HG03139 (cell line): ENCODE measurements at regions not wholly inside any gene's neighbourhood (a gene's known extent, or its start where the extent isn't known, plus 50 kb on each side); places are given as distances from the start of the nearest gene placed in this dataset.
"Not testable (repeated sequence)": the region's sequence is repeated elsewhere in the genome, so short reads cannot be mapped to it uniquely, and the experiment has no call there.

Experiments used
- ATAC-seq: cut with Tn5 transposase; IDR thresholded peaks from one replicate; pipeline ENCODE4 v1.9.1; 2021; ENCODE audit not compliant: unreplicated experiment

DNA sequence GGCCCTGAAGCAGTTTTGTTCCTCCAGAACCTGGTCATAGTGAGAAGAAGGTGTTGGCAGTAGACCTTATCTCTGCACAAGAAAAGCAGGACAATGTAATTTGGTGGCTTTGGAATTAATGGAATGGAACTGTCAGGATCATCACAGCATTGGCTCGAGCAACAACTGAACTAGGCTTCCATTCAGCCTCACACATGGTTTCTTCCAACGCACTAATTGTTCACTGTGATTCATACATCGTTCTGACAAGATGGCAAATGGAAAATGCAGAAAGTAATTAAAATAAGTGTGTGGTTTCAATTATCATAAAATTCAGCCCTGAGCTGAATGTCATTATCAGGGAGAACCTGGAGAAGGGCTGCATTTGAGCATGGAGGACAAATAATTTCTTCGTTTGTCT, 80.6 kb downstream of the MFSD1 start:
- ATAC-seq, result no peak

GRCh38 chr3:158896729-158897128, 94.9 kb downstream of the MFSD1 start:
- ATAC-seq, result no peak

GRCh38 chr3:158906749-158907148, 104.9 kb downstream of the MFSD1 start:
- ATAC-seq, result no peak

DNA sequence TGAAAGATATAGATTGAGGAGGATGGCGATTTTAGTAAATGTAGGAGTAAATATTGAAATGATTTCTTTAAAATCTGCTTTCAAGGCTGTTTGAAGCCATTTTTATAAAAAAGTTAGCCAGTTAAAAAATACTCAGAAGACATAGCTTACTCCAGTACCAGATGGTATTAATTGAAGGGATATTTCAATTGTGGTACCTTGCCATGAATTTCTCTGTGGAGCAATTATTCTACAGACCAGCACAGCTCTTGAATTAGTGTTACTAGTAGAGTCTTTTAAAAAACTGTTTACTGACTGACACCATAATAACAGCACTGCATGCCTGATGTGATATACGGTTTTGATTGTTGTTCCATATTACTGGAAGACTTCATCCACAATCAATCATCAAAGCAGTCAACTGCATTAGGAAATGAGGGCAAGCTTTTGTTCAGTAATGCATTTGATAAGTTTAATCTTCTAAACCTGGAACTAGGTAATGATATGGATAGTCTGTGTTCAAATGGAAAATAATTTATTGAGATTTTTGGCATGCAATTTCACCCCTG, 106.4 kb downstream of the MFSD1 start:
- no peak for ATAC-seq

- ATAC-seq, result no peak
Observed at GRCh38 chr3:158909870-158910269, 108.0 kb downstream of the MFSD1 start.

GRCh38 chr3:158911586-158911985, 109.7 kb downstream of the MFSD1 start:
- ATAC-seq, result no peak

GRCh38 chr3:158912188-158912587, 110.3 kb downstream of the MFSD1 start:
- ATAC-seq, result no peak

DNA sequence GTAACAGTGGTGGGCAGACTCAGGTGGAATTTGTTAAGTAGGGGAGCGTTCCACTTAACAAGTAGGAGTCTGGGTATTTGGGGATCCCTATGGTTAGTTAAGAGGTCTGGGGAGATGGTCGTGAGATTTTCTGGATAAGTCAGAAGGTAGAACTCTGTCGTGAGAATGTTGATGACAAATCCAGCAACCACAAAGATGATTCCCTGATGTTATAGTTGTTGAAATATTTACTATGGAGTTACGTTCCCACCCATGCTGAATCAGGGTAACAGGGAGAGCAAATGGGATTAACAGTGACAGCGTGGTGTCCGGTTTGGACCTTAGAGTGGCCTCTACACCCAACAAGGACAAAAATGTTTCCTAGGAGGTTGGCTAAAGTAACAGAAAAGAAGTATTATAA, 110.8 kb downstream of the MFSD1 start:
- no peak for ATAC-seq

DNA sequence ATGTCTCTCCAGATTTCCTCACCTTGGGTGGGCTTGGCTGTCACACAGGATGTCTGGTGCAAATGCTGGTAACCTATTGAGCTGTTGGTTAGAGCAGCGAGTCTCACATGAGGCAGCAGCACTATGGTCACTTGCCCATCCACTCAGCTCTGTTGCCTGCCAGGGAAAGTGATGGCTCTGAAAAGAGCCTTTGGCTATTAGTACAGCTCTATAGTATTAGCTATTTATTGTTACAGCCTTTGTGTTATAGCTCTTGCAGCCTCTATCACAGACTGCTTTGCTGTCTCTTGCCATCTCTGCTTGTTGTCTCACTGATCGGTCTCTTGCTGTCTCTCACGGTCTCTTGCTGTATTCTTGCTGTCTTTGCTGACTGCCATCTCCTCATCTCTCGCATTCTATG, 114.3 kb downstream of the MFSD1 start:
- no peak for ATAC-seq

- ATAC-seq, result peak; percentile 89
Observed at GRCh38 chr3:158918008-158918407, 116.2 kb downstream of the MFSD1 start.

GRCh38 chr3:158918451-158918850, 116.6 kb downstream of the MFSD1 start:
- peak; percentile 16 for ATAC-seq

- no peak for ATAC-seq
Observed at GRCh38 chr3:158920371-158920770, 118.5 kb downstream of the MFSD1 start.

DNA sequence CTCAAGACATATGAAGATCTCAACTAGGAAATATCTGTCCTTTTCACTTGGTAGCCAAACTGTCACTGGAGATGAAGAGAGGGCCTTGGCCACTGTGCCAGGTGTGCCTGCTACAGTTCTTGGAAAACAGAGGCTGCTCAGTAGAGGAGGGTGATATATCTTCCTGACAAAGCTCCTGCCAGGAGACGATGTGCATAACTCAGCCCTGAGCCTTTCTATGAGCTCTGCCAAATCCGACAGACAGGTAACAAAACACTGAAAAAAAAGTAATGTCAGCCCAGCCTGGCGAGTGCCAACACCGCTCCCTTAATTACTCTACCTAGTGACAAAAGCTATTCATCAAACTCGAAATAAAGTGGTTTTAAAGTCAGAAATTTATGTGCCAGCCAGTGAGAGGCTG, 123.2 kb downstream of the MFSD1 start:
- ATAC-seq, result no peak

DNA sequence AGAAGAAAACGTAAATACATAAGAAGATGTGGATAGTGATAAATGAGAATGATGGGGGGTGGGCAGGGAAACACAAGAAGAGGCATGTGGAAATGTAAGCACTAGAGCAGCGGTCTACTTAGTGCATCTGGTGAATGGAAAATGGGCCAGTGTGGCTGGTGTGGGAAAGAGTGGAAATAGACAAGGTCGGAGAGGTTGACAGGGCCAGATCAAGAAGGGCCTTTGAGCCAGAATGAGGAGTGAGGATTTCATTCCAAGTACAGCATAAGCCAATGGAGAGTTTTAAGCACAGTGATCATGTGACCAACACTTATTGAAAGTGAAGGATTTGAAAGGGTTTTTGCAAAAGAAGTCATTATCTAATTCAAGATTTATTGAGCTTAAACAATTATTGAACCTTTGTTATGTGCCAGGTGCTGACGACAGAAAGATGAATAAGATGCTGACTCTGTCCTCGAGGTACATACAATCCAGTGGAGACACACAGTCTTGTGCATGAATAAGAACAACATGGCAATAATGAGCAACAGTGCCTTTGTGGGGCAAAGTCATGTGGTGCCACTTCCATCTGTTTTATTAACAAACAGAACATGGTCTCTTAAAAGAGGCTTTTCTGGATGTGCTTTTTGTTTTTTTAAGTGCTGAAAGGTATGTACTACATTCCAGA, 124.1 kb downstream of the MFSD1 start:
- ATAC-seq, result no peak

DNA sequence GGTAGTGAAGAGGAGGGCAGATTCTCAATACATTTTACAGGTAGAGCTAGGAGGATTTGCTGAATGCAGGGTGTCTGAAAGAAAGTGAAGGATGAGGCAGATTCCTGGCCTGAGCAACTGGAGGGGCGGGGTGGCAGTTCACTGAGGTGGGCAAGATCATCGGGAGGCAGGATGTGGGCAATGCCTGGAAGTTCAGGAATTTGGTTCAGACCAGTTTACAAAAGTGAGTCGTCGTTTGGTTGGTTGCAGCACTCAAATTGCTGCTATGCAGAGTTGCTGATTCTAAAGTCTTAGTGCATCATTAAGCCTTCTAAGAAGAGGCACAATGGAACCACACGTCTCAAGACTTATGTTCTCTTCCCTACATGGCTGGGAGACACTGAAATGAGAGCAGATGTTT, 134.0 kb downstream of the MFSD1 start:
- ATAC-seq, result no peak

DNA sequence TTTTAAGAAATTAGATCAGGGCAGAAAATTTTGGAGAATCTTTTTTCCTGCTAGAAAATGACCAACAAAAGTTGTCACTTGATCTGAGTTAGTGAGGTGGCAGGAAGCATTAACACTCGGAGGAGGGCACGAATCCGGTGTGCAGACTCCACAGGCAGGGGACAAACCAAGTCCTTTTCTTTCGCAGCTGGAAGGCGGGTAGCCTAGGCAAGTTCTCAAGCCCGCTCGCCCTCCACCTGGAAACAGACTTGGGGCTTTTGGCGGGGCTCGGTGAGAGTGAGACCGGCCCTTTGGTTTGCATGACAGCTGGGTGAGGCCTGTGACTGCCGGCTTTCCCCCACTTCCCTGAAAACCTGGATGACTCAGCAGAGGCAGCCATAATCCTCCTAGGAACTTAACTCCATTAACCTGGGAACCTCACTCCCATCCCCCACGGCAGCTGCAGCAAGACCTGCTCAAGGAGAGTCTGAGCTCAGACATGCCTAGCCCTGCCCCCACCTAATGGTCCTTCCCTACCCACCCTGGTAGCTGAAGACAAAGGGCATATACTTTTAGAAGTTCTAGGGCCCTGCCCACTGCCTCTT, 134.8 kb downstream of the MFSD1 start:
- ATAC-seq, result no peak

GRCh38 chr3:158950178-158950901, 148.5 kb downstream of the MFSD1 start:
- no peak for ATAC-seq

DNA sequence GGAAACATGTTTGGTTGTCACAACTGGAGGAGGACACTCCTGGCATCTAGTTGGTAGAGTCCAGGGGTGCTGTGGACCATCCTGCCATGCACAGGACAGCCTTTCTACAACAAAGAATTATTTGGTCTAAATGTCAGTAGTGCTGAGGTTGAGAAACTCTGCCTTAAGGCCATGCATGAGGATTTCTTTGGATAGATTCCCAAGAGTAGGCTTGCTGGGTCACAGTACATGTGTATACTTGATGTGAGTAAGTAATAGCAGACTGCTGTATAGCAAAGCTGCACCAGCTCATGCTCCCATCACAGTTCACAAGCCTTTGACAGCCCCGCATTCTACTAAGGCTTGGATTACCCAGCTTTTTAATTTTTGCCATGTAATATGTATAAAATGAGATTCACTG, 151.3 kb downstream of the MFSD1 start:
- ATAC-seq, result no peak

DNA sequence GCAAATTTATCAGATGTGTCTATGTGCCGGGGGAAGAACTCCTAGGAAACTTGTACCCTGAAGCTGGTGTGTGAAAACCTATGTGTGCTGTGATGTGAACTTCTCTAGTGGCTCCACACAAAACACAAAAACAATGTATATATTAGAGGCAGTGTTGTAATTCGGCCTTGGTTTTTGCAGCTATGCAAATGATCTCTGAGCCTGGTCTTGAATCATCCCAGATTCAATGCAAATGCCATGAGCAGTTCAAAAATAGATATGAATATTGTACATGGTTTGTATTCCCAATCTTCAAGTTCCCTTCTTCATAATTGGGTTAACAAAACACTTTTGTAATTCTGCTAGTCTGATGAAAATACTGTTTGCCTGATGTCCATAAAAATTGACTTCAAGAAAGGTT, 152.6 kb downstream of the MFSD1 start:
- no peak for ATAC-seq

DNA sequence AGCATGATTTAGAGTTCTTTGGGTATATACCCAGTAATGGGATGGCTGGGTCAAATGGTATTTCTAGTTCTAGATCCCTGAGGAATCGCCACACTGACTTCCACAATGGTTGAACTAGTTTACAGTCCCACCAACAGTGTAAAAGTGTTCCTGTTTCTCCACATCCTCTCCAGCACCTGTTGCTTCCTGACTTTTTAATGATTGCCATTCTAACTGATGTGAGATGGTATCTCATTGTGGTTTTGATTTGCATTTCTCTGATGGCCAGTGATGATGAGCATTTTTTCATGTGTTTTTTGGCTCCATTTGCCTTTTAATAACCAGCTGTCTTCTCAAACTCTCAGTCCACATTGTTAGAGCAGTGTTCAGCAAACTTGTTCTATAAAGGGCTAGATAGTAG, 155.9 kb downstream of the MFSD1 start:
- not testable (repeated sequence) for ATAC-seq

DNA sequence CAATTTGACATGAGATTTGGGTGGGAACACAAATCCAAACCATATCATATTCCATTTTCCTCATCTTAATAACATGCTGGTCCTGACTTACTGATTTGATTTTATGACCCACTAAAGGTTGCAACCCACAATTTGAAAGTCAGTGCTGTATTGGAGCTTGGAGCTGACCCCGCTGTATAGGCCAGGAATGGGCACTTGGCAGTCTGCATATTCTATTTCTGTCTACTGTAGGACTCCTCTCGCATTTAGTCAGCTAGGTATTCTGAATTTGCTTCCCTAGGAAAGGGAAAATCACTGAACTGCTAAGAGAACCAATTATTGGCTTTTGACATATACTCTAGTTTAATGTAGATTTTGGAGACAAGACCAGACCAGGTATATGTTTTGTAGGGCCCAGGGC, 157.0 kb downstream of the MFSD1 start:
- no peak for ATAC-seq

- no peak for ATAC-seq
Observed at GRCh38 chr3:158961471-158961870, 159.6 kb downstream of the MFSD1 start.
